ENCODE measurements at regions not wholly inside any gene's neighbourhood (a gene's known extent, or its start where the extent isn't known, plus 50 kb on each side); places are given as distances from the start of the nearest gene placed in this dataset.
"Not testable (repeated sequence)": the region's sequence is repeated elsewhere in the genome, so short reads cannot be mapped to it uniquely, and the experiment has no call there.

DNA sequence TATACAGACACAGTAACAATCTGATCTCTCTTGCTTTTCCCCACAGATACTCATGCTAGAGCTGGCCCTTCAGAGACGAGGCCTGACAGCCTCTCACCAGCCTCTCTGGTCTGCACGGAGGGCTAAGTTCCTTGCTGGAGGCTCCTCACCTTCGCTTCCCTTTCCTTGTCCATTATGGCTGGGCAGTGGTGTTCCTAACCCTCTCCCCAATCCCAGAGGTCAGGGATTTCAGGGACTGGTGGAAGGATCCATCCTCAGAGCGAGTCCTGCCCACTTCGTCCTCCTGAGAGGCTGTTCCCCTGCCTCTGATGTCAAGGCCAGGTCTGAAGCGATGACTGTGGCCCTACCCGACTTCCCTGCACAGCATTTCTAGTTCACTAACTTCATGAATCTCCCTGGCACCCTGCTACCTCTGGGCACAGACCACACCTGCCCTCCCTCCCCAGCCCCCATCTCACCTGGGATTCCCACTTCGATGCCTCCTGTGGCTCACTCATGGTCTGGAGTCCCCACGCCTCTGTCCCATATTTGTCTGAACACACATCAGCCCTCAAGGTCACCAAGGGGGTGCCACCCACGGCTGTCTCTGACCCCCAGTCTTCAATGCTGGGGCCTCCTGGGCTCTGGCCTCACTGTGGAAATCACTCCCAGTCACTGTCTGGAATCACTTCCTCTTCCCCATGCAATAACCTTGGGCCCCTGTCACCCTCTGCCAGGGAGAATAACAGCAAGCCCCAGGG is 124.9 kb upstream of the PRR20G start:
- DNase-seq: no peak

GRCh38 chr3:127411875-127412274 is 124.0 kb upstream of the PRR20G start:
- not testable (repeated sequence) for DNase-seq

DNA sequence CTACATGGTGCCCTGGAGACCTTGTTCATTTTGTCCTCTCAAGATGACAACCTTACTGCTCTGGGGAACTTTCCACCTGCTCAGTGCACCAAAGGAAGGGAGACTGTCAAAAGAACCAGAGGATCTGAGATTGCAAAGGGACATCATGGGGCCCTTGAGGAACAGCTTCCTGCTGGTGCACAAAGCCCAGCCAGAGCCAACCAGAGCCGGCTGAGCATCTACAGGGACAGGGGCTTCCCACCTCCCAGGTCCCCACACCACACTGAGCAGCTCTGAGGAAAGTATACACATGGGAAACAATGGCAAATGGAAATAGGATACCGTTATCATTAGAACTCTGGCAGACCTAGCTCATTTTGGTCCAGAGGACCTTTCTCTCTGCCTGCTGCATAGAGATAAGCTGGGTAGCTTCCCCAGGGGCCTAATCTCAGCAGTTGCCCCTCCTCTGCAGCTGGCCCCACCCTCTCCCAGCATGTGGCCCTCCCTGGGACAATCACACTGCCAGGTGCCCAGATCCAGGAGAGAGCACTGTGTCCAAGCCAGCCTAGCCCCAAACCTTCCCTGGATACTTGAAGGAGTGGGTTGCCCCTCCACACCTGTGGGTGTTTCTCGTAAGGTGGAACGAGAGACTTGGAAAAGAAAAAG is 123.4 kb upstream of the PRR20G start:
- DNase-seq: no peak

DNA sequence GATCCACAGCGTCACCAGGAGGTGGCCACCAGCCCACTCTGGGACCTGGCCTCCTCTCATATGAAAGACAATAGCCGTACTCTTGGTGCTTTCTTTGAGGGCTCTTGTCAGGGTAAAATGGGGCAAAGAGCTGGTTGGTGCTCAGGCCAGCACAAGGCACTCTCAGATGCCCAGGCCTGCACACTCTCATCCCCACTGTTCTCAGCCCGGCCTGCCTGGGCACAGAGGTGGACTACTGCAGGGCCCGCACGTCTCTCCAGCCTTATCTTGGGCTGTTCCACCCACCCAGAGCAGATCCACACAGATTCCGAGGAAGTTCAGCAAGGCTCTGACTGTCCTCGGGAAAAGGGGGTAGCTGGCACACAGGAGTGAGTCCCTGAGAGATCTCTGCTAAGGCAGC is 122.8 kb upstream of the PRR20G start:
- no peak for DNase-seq

GRCh38 chr3:127410137-127410488 is 122.3 kb upstream of the PRR20G start:
- DNase-seq: no peak

DNA sequence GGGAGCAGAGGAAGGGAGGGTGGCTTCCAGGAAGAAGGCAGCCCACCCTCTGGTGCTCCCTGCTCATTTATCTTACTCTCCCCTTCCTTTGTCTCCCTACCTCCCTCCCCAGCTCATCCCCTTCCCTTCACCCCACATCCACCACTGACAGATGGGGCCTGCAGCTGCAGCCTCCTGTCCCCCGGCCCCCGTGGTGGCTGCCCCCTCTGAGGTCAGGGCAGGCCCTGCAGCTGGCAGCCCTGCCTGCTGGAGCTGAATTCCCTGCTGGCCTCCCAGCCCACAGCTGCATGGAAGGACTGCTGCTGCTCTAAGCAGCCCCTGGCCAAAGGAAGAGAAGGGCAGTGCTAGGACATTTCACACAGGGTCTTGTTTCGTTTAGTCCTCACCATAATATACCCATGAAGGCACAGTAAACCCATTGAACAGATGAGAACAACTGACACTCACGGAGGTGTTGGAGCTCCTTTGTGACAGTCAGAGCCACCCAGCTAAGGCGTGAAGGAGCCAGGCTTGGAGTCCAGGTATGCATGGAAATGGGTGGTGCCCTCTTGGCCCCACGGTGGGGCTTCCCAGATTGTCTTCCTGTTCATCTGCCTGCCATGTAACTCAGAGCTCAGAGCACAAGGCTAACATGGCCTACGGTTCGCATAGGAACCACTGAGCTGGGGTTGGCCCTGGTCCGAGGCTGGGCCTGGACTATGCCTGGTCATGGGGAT is 121.7 kb upstream of the PRR20G start:
- no peak for DNase-seq

DNA sequence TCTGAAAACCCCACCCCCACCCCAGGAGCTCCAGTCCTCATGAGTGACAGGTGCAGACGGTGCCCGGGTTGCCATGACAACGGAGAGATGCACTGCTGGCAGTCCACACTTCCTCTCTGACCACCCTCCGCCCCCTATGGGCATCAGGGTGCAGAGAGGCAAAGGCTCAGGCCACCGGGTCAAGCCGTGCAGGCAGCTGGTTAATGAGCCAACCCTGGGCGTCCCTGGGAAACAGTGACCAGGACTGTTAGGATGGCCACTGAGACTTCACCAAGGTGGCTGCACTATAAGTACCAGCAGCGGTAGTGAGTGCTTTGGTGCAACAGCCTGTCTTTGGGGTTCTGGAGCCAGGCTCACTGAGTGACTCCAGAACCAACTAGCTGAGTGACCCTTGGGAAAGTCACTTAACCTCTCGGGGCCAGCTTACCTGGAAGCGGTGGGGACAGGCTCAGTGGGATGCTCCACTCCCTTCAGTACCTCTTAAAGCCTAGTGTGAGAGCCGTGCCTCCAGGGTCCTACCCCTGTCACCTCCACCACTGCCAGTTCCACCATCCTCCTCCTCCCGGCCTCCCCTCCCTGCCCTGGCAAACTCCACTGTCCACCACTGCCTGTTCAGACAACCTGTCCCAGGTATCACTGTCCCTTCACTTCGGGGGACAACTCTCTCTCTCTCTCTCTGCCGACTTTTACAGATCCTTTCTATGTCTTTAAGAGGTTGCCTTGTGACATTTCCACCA is 121.0 kb upstream of the PRR20G start:
- DNase-seq: no peak

- DNase-seq: no peak
Measured at GRCh38 chr3:127408022-127408683, 120.3 kb upstream of the PRR20G start.

DNA sequence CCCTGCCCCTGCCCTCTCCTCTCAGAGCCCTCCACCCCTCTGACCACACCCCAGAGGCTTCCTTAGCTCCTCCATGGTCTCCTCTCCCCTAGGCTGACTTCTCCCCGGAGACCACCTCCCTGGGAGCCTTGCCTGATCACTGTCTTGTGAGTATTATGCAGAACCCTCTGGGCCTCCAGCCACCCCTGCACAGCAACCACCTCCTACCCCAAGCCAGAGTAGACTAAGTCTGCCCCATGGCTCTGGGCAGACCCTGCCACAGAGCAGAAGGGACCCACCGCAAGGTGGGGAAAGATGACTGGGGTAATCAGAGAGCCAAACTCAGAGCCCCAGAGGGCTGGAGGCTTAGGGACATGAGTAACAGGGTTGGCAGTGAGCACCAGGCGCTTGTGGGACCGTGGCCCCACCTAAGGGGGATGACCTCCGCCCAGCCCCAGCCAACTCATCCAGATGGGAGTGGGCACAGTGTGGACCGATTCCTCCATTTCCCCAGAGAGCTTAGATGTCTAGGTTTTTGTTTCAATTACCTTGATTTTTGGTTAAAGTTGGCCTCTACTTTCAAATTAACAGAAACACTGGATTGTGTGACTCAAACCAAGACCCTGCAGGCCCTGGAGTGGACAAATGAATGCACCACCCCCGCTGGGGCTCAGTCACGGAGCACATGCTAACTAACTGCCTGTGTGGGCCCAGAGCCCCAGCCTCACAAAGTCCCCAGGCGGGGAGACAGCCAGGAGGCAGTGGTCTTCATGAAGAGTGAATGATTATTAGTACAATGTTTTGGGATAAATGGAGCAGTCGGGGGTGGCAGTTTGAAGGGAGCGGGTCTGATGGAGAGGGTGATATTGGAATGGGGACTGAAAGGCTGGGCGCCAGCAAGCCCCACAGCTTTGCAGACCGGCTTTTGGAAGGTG is 119.4 kb upstream of the PRR20G start:
- no peak for DNase-seq

- DNase-seq: no peak
Measured at GRCh38 chr3:127406309-127407025, 118.6 kb upstream of the PRR20G start.

GRCh38 chr3:127405791-127406190 is 117.9 kb upstream of the PRR20G start:
- DNase-seq: no peak

- no peak for DNase-seq
Measured at GRCh38 chr3:127405010-127405598, 117.3 kb upstream of the PRR20G start.

- no peak for DNase-seq
Measured at GRCh38 chr3:127404221-127405009, 116.6 kb upstream of the PRR20G start.

- no peak for DNase-seq
Measured at GRCh38 chr3:127403795-127404194, 115.9 kb upstream of the PRR20G start.

GRCh38 chr3:127399154-127399553 is 111.3 kb upstream of the PRR20G start:
- DNase-seq: no peak

DNA sequence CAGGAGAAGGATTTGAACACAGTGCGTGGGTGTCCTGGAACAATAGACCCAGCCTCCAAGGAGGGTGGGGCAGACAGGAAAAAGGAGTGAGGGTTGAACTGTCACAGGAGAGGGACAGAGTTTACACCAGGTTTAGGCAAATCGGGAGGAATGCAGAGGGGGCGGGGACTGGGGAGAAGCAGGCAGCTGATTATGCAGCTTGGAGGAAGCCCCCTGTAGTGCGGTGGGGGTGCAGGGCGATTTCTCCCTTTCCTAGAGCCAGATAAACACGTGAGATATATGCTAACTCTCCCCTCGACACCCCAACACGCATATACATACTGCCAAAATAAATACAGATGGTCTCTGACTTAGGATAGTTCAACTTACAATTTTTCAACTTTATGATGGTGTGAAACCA is 108.6 kb upstream of the PRR20G start:
- no peak for DNase-seq

GRCh38 chr3:127395663-127396355 is 108.0 kb upstream of the PRR20G start:
- DNase-seq: no peak

- DNase-seq: no peak
Measured at GRCh38 chr3:127394984-127395662, 107.3 kb upstream of the PRR20G start.

DNA sequence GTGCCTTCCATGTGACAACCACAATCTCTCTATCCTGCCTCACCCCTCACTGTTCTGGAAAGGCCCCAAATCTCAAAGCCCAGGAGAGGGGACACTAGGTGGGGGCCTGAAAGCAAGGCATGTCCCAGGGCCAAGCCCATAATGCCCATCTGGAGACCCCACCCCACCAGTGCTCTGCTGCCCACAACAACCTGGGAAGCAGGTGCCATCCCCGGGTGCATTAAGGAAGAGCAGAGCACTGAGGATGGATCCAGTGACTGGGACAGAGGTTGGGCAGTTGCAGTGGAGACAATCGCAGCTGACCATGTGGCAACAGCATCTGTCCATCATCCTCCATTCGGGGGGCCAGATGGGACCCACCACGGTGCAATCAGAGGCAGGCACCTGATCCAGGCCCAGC is 106.2 kb upstream of the PRR20G start:
- no peak for DNase-seq

Measured in SHP77 treated with DMSO at 0.1 percent for 48 hours (cell line).